ENCODE measurements at regions not wholly inside any gene's neighbourhood (a gene's known extent, or its start where the extent isn't known, plus 50 kb on each side); places are given as distances from the start of the nearest gene placed in this dataset.

DNA sequence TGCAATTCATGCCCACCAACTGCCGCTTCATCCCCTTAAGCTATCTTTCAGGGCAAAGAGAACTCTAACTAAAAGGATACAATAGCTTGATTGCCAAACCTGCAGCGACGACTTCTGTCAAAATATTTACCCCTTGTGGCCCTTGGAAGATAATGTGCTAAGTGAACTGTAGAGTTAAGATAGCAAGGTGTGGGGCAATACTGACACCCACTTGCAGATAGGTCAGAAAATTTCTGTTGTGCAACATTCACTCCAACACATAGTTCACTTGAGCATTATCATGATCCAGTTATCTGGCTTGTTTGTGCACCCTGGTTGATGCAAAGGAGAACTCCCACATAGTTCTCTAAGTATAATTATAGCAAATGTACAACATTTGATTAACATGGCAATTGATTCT is 55.6 kb downstream of the RHOXF2B start:
- TF ChIP-seq, protein P1, sequence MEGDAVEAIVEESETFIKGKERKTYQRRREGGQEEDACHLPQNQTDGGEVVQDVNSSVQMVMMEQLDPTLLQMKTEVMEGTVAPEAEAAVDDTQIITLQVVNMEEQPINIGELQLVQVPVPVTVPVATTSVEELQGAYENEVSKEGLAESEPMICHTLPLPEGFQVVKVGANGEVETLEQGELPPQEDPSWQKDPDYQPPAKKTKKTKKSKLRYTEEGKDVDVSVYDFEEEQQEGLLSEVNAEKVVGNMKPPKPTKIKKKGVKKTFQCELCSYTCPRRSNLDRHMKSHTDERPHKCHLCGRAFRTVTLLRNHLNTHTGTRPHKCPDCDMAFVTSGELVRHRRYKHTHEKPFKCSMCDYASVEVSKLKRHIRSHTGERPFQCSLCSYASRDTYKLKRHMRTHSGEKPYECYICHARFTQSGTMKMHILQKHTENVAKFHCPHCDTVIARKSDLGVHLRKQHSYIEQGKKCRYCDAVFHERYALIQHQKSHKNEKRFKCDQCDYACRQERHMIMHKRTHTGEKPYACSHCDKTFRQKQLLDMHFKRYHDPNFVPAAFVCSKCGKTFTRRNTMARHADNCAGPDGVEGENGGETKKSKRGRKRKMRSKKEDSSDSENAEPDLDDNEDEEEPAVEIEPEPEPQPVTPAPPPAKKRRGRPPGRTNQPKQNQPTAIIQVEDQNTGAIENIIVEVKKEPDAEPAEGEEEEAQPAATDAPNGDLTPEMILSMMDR (conservative IDR thresholded peaks at IDR 0.05; ENCODE audit: control insufficient read depth, insufficient read depth, low read depth, low read length), result no peak
- H3K4me3 ChIP-seq (ENCODE audit: control insufficient read depth, low read depth, low read length), result no peak overlapping the region
- DNase-seq (ENCODE audit: low read depth), result no peak

DNA sequence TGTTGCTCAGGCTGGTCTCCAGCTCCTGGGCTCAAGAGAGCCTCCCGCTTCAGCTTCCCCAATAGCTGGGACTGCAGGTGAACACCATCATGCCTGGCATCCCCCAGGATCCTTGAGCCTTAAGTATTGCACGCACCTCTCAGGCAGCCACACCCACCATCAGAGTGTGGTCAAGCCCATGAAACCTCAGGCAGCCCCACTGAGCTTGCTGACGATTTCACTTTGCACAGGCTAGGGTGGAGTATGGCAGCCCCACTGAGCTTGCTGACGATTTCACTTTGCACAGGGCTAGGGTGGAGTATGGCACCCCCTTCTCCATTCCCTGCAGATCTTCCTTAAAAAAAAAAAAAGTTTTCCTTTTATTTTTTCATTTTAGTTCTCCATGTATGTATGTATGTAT is 57.2 kb downstream of the RHOXF2B start:
- no peak overlapping the region for H3K4me3 ChIP-seq (ENCODE audit: control insufficient read depth, low read depth, low read length)
- DNase-seq (ENCODE audit: low read depth), result no peak
- TF ChIP-seq, protein P1 (conservative IDR thresholded peaks at IDR 0.05; ENCODE audit: control insufficient read depth, insufficient read depth, low read depth, low read length), result no peak

DNA sequence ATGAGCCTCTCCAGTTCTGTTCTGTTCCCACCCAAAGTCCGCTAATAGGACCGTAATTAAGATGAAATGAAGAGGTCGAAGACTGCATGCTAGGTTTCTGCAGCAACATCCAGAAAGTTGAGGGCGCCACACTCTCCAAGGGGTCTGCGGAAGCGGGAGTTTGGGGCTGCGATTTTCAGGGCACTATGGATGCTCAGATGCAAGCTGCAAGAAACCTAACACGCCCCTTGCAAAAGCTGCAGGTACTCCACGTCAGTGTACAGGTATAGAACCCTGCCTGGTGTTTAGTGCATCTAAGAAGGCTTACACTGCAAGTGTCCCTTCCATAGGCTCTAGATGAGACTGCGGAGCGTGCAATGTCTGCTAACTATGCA is 61.4 kb downstream of the RHOXF2B start:
- TF ChIP-seq, protein P1 (conservative IDR thresholded peaks at IDR 0.05; ENCODE audit: control insufficient read depth, insufficient read depth, low read depth, low read length), result no peak
- no peak overlapping the region for H3K4me3 ChIP-seq (ENCODE audit: control insufficient read depth, low read depth, low read length)
- DNase-seq (ENCODE audit: low read depth), result no peak

DNA sequence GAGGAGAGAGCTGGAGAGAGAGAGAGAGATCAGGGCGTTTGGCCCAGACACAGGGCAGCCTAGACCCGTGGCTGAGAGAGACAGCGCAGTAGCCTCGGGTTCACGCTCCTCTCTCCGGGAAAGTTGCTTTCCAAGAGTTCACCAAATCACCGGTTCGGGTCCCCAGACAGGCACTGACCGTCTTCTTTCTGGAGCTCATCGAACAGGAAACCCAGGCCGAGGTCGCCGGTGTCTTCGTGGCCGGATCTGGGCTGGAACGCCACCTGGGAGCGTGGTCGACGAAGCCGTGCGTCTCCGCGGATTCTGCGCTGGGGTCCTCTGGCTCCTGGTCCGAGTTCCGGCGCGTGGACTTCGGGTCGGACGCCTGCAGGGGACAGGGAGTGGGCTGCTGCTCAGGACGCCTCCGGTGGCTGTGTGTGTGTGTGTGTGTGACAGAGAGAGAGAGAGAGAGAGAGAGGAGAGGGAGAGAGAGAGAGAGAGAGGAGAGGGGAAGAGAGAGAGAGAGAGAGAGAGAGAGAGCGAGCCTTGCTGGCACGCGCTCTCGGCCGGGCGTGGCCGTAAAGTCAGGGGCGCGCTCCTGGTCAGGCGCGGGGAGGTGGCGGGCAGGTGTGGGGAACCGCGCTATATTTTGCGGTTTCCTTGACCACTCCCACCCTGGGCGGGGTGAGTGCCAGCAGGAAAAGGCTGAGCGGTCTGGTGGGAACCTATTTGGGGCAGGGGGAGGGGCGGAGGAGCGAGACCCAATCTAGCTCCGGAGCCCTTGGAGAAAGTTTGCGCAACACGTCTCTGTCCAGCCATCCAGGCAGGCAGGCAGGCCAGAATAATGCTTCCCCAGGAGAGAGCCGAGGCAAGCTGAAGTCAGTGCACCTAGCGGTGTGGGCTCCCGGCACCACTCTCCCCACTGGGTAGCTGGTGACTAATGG is 62.1 kb downstream of the RHOXF2B start:
- TF ChIP-seq, protein P1 (conservative IDR thresholded peaks at IDR 0.05; ENCODE audit: control insufficient read depth, insufficient read depth, low read depth, low read length), result no peak
- no peak overlapping the region for H3K4me3 ChIP-seq (ENCODE audit: control insufficient read depth, low read depth, low read length)
- DNase-seq (ENCODE audit: low read depth), result no peak

DNA sequence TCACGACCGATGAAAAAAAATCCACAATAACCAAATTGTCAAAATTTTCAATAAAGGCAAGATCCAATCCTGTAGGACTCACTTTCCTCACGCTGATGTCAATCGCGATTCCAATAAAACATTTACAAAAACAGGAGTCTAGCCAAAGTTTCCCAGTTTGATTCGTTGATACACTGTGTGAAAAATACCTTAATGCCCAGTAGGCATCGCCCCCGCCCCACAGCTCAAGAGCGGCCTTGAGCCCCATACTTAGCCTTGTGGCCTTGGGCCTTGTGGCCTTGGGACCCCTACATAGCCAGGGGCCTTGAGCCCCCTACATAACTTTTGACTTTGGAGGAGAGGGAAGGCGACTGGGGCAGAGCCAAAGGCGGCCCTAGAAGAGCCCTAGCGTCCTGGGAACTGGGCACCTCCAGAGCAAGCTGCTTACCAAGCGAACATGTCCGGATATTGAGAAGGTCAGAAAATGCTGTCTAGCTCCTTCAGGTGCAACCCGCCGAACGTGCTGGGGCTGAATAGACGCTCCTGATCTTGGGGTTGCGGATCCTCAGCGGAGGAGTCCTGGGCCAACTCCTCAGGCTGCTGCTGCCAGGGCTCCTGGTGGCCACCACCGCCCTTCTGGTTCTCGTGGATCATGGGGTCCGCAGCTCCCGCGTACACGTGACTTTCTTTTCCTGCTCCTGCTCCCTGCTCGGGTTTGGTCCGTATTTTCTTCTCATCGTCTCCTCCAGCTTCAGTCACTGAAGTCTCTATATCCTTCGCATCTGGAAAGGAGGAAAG is 62.9 kb downstream of the RHOXF2B start:
- DNase-seq (ENCODE audit: low read depth), result no peak
- TF ChIP-seq, protein P1 (conservative IDR thresholded peaks at IDR 0.05; ENCODE audit: control insufficient read depth, insufficient read depth, low read depth, low read length), result no peak
- no peak overlapping the region for H3K4me3 ChIP-seq (ENCODE audit: control insufficient read depth, low read depth, low read length)

DNA sequence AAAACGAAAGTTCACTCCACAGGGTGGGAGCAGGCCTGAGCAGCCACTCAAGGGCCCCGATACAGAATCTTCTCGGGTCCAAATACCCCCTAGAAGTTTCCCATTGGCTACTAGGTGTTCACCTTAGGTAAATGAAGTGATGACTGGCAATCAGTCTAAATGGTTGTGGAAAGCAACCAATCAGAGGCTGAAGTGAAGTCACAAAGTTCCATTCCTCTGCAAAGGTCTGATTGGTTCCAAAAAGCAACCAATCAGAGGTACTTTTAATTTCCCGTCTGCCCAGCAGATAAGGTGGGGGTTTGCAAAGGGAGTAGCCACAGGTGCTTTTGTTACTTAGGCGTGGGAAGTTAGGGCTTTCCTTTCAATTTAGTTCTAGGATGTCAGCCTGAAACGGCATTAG is 58.2 kb upstream of the NKAP start:
- no peak for DNase-seq (ENCODE audit: low read depth)

More for the DNA sequence above, 58.2 kb upstream of the NKAP start:
- TF ChIP-seq, protein P1 (conservative IDR thresholded peaks at IDR 0.05; ENCODE audit: control insufficient read depth, insufficient read depth, low read depth, low read length), result no peak
- H3K4me3 ChIP-seq (ENCODE audit: control insufficient read depth, low read depth, low read length), result no peak overlapping the region
